Keratinocyte (primary cell): ENCODE measurements at regions not wholly inside any gene's neighbourhood (a gene's known extent, or its start where the extent isn't known, plus 50 kb on each side); places are given as distances from the start of the nearest gene placed in this dataset.

Source experiments
- DNase-seq: peaks from one replicate; pipeline ENCODE4 v3.0.0-alpha.2; 2011; ENCODE audit warnings: low read depth, missing footprints, low spot score
- FAIRE-seq: peaks from 2 replicates; lab custom pipeline; 2011; peaks lifted over from hg19 to GRCh38; lab: Jason Lieb, UNC
- H2AFZ ChIP-seq: 2 replicates; pipeline ENCODE4 v1.6.0; 2012; ENCODE audit warnings: low read length, control low read depth, inconsistent platforms; ENCODE audit not compliant: control insufficient read depth
- H3K27ac ChIP-seq: 2 replicates; pipeline ENCODE4 v1.5.1; 2011; ENCODE audit warnings: low read length; ENCODE audit not compliant: control insufficient read depth, insufficient read depth
- H3K27me3 ChIP-seq: 3 replicates; pipeline ENCODE4 v1.6.0; 2011; ENCODE audit warnings: low read length; ENCODE audit not compliant: control insufficient read depth, insufficient read depth; ENCODE audit errors: extremely low read depth
- H3K36me3 ChIP-seq, 2 experiments: 2 replicates in 1 of 2; 3 replicates in 1 of 2; pipeline ENCODE4 v1.5.1; 2011; ENCODE audit warnings: low read length in 2 of 2, mild to moderate bottlenecking in 1 of 2; ENCODE audit not compliant: control insufficient read depth in 2 of 2, insufficient read depth in 2 of 2; ENCODE audit errors: extremely low read depth in 1 of 2
- H3K4me1 ChIP-seq: 3 replicates; pipeline ENCODE4 v1.5.1; 2011; ENCODE audit warnings: low read length; ENCODE audit not compliant: control insufficient read depth, insufficient read depth; ENCODE audit errors: extremely low read depth
- H3K4me2 ChIP-seq: 3 replicates; pipeline ENCODE4 v1.6.0; 2011; ENCODE audit warnings: low read depth, low read length; ENCODE audit not compliant: control insufficient read depth, insufficient read depth; ENCODE audit errors: extremely low read depth
- H3K4me3 ChIP-seq, 3 experiments: fragments of 200-600 bp in 1 of 3; sonication (generic) in 1 of 3; 2 replicates in 2 of 3; 3 replicates in 1 of 3; pipeline ENCODE4 v1.5.1; 2011 to 2016; ENCODE audit warnings: low read length in 3 of 3, mild to moderate bottlenecking in 3 of 3, control low read depth in 2 of 3, inconsistent platforms in 1 of 3, low read depth in 1 of 3, mixed read lengths in 1 of 3, mixed run types in 1 of 3, moderate library complexity in 1 of 3; ENCODE audit not compliant: control insufficient read depth in 2 of 3, insufficient read depth in 2 of 3; ENCODE audit errors: extremely low read depth in 1 of 3
- H3K79me2 ChIP-seq: 2 replicates; pipeline ENCODE4 v1.6.0; 2012; ENCODE audit warnings: low read length; ENCODE audit not compliant: control insufficient read depth, insufficient read depth
- H3K9ac ChIP-seq: 3 replicates; pipeline ENCODE4 v1.6.0; 2011; ENCODE audit warnings: low read length; ENCODE audit not compliant: control insufficient read depth, insufficient read depth; ENCODE audit errors: extremely low read depth
- H3K9me1 ChIP-seq: 3 replicates; pipeline ENCODE4 v1.6.0; 2011; ENCODE audit warnings: low read length; ENCODE audit not compliant: control insufficient read depth, insufficient read depth; ENCODE audit errors: extremely low read depth
- H3K9me3 ChIP-seq: 2 replicates; pipeline ENCODE4 v1.5.1; 2012; ENCODE audit warnings: low read depth, low read length; ENCODE audit not compliant: control insufficient read depth
- H4K20me1 ChIP-seq: 3 replicates; pipeline ENCODE4 v1.6.0; 2011; ENCODE audit warnings: low read length; ENCODE audit not compliant: control insufficient read depth, insufficient read depth; ENCODE audit errors: extremely low read depth
- CTCF ChIP-seq, 3 experiments: IDR thresholded peaks in 1 of 3; conservative IDR thresholded peaks in 1 of 3; optimal IDR thresholded peaks in 1 of 3; 2 replicates in 2 of 3; 3 replicates in 1 of 3; pipeline versions ENCODE3 to v1.5.1; 2011; ENCODE audit warnings: low read length in 3 of 3, mild to moderate bottlenecking in 3 of 3, moderate library complexity in 2 of 3, control low read depth in 1 of 3, inconsistent platforms in 1 of 3; ENCODE audit not compliant: insufficient read depth in 2 of 3; ENCODE audit errors: extremely low read depth in 1 of 3
- EZH2 ChIP-seq: IDR thresholded peaks from one replicate; pipeline ENCODE4 v1.6.1; 2012; ENCODE audit warnings: inconsistent platforms, mild to moderate bottlenecking, low read length, moderate library complexity
- dilution Hi-C: fragments of 300-500 bp; cut with MboI; formaldehyde crosslinking; loops from one replicate; pipeline ENCODE4 v1.7.0; 2020; ENCODE audit warnings: low sequenced_read_pairs; ENCODE audit not compliant: extremely low pct_ligation_motif_present

GRCh38 chr21:20259031-20259867 is 739.0 kb upstream of the NCAM2 start:
- H3K4me3 ChIP-seq: no peak overlapping the region
- H3K36me3 ChIP-seq: no peaks in the 10 kb centered on the region
- H3K79me2 ChIP-seq: no peaks in the 10 kb centered on the region
- H3K9ac ChIP-seq: no peak overlapping the region
- H3K4me2 ChIP-seq: no peak overlapping the region
- TF ChIP-seq CTCF (optimal IDR thresholded peaks at IDR 0.05 in 1 of 3, IDR thresholded peaks at IDR 0.05 in 1 of 3, conservative IDR thresholded peaks at IDR 0.05 in 1 of 3; ENCODE audit: extremely low read depth in 1 of 3, insufficient read depth in 2 of 3, low read length in 3 of 3) (no peak), EZH2 (no peak)
- H3K9me1 ChIP-seq: no peaks in the 10 kb centered on the region
- dilution Hi-C loops: no loop called here
- FAIRE-seq (no peak), DNase-seq (no peak)
- no peaks in the 10 kb centered on the region for H3K4me1 ChIP-seq
- no peak overlapping the region for H2AFZ ChIP-seq
- no peaks in the 10 kb centered on the region for H3K27me3 ChIP-seq
- H3K27ac ChIP-seq: no peak overlapping the region
- no peaks in the 10 kb centered on the region for H4K20me1 ChIP-seq
- no peaks in the 10 kb centered on the region for H3K9me3 ChIP-seq

GRCh38 chr21:20260124-20260523 is 738.1 kb upstream of the NCAM2 start:
- dilution Hi-C loops: no loop called here
- no peak overlapping the region for H2AFZ ChIP-seq
- H4K20me1 ChIP-seq: no peaks in the 10 kb centered on the region
- no peak for DNase-seq
- TF ChIP-seq CTCF (optimal IDR thresholded peaks at IDR 0.05 in 1 of 3, IDR thresholded peaks at IDR 0.05 in 1 of 3, conservative IDR thresholded peaks at IDR 0.05 in 1 of 3; ENCODE audit: extremely low read depth in 1 of 3, insufficient read depth in 2 of 3, low read length in 3 of 3) (no peak), EZH2 (no peak)
- no peak for FAIRE-seq
- no peak overlapping the region for H3K9ac ChIP-seq
- H3K4me1 ChIP-seq: no peaks in the 10 kb centered on the region
- H3K4me2 ChIP-seq: no peak overlapping the region
- no peaks in the 10 kb centered on the region for H3K9me1 ChIP-seq
- no peaks in the 10 kb centered on the region for H3K36me3 ChIP-seq
- H3K79me2 ChIP-seq: no peaks in the 10 kb centered on the region
- no peaks in the 10 kb centered on the region for H3K27me3 ChIP-seq
- no peaks in the 10 kb centered on the region for H3K9me3 ChIP-seq
- H3K27ac ChIP-seq: no peak overlapping the region
- H3K4me3 ChIP-seq: no peak overlapping the region
